GM23338 (cell line): ENCODE measurements at regions not wholly inside any gene's neighbourhood (a gene's known extent, or its start where the extent isn't known, plus 50 kb on each side); places are given as distances from the start of the nearest gene placed in this dataset.

Experiments used
- ATAC-seq: fragments of 200-7000 bp; cut with Tn5 transposase; 3 replicates; pipeline ENCODE4 v1.9.1; 2020
- DNase-seq: peaks from one replicate; pipeline ENCODE4 v3.0.0-alpha.2; 2015; ENCODE audit warnings: low spot score
- H2AFZ ChIP-seq: fragments of 200-600 bp; sonication (generic); 2 replicates; pipeline ENCODE4 v1.8.0; 2016; ENCODE audit warnings: antibody characterized with exemption, mild to moderate bottlenecking, moderate library complexity
- H3F3A ChIP-seq: fragments of 200-600 bp; sonication (generic); replicated peaks from 2 replicates; pipeline ENCODE4 v1.8.0; 2017; ENCODE audit warnings: antibody characterized with exemption, mixed run types, low read depth
- H3K27ac ChIP-seq: fragments of 200-600 bp; sonication (generic); 2 replicates; pipeline ENCODE4 v1.6.1; 2016; ENCODE audit warnings: low read depth
- H3K27me3 ChIP-seq: fragments of 200-600 bp; sonication (generic); 2 replicates; pipeline ENCODE4 v1.8.0; 2016; ENCODE audit warnings: mild to moderate bottlenecking, mixed run types, moderate library complexity; ENCODE audit not compliant: insufficient read depth
- H3K36me3 ChIP-seq: fragments of 200-600 bp; sonication (generic); 2 replicates; pipeline ENCODE4 v1.8.0; 2016; ENCODE audit warnings: mild to moderate bottlenecking; ENCODE audit not compliant: insufficient read depth
- H3K4me1 ChIP-seq: fragments of 200-600 bp; sonication (generic); 2 replicates; pipeline ENCODE4 v1.8.0; 2016; ENCODE audit warnings: mild to moderate bottlenecking, moderate library complexity; ENCODE audit not compliant: insufficient read depth
- H3K4me2 ChIP-seq: fragments of 200-600 bp; sonication (generic); 2 replicates; pipeline ENCODE4 v1.7.1; 2017; ENCODE audit warnings: mixed run types
- H3K4me3 ChIP-seq: fragments of 200-600 bp; sonication (generic); 2 replicates; pipeline ENCODE4 v1.6.1; 2016; ENCODE audit warnings: mixed run types
- H3K79me2 ChIP-seq: fragments of 200-600 bp; sonication (generic); replicated peaks from 2 replicates; pipeline ENCODE4 v1.8.0; 2017; ENCODE audit warnings: mild to moderate bottlenecking; ENCODE audit not compliant: insufficient read depth
- H3K9me2 ChIP-seq: fragments of 200-600 bp; sonication (generic); 2 replicates; pipeline ENCODE4 v1.8.0; 2017; ENCODE audit not compliant: insufficient read depth
- H4K20me1 ChIP-seq: fragments of 200-600 bp; sonication (generic); replicated peaks from 2 replicates; pipeline ENCODE4 v1.8.0; 2017; ENCODE audit warnings: mild to moderate bottlenecking; ENCODE audit not compliant: insufficient read depth
- H3K27ac Mint-ChIP-seq: 2 replicates; pipeline ENCODE4 v1.8.0; 2020; ENCODE audit warnings: inconsistent platforms, mild to moderate bottlenecking, moderate library complexity, mixed read lengths
- H3K27me3 Mint-ChIP-seq: 3 replicates; pipeline ENCODE4 v1.8.0; 2022; ENCODE audit warnings: low read depth, mild to moderate bottlenecking, moderate library complexity, mixed read lengths, inconsistent platforms; ENCODE audit not compliant: insufficient read depth, poor library complexity
- H3K36me3 Mint-ChIP-seq: 3 replicates; pipeline ENCODE4 v1.8.0; 2021; ENCODE audit warnings: low read depth, mild to moderate bottlenecking, inconsistent platforms, moderate library complexity, mixed read lengths
- H3K4me1 Mint-ChIP-seq: 3 replicates; pipeline ENCODE4 v1.8.0; 2020; ENCODE audit warnings: mild to moderate bottlenecking, inconsistent platforms, mixed read lengths
- H3K4me3 Mint-ChIP-seq: 3 replicates; pipeline ENCODE4 v1.8.0; 2021; ENCODE audit warnings: moderate library complexity, mild to moderate bottlenecking, inconsistent platforms, mixed read lengths
- H3K9me3 Mint-ChIP-seq: 3 replicates; pipeline ENCODE4 v1.8.0; 2020; ENCODE audit warnings: moderate library complexity, mild to moderate bottlenecking, inconsistent platforms, mixed read lengths
- CREB1 ChIP-seq: fragments of 250-450 bp; sonication (Bioruptor Pico); IDR thresholded peaks from 2 replicates; pipeline ENCODE4 v1.5.0; 2020; ENCODE audit warnings: low read depth, mild to moderate bottlenecking, moderate library complexity
- EZH2 ChIP-seq: fragments of 200-600 bp; sonication (generic); IDR thresholded peaks from one replicate; pipeline ENCODE4 v1.8.0; 2017; ENCODE audit warnings: antibody characterized with exemption, mild to moderate bottlenecking, low read depth; ENCODE audit not compliant: unreplicated experiment
- EZH2phosphoT487 ChIP-seq: fragments of 200-600 bp; sonication (generic); IDR thresholded peaks from one replicate; pipeline ENCODE4 v1.8.1; 2018; ENCODE audit warnings: antibody characterized with exemption; ENCODE audit not compliant: unreplicated experiment
- JUNB ChIP-seq: IDR thresholded peaks from one replicate; pipeline ENCODE4 v1.6.1; 2016; ENCODE audit warnings: antibody characterized with exemption; ENCODE audit not compliant: unreplicated experiment
- NANOG ChIP-seq: IDR thresholded peaks from 2 replicates; pipeline ENCODE4 v1.6.1; 2016; ENCODE audit warnings: antibody characterized with exemption, borderline replicate concordance
- STAT1 ChIP-seq: IDR thresholded peaks from one replicate; pipeline ENCODE4 v1.6.1; 2016; ENCODE audit warnings: antibody characterized with exemption; ENCODE audit not compliant: unreplicated experiment
- ZNF114 ChIP-seq: fragments of 250-450 bp; sonication (Bioruptor Pico); IDR thresholded peaks from 2 replicates; pipeline ENCODE4 v1.5.0; 2020; ENCODE audit warnings: mild to moderate bottlenecking, moderate library complexity
- ZNF331 ChIP-seq: fragments of 250-450 bp; sonication (Bioruptor Pico); IDR thresholded peaks from 2 replicates; pipeline ENCODE4 v1.5.0; 2020; ENCODE audit warnings: low read depth, mild to moderate bottlenecking, moderate library complexity
- TF ChIP-seq, protein P1 (sequence below): fragments of 250-450 bp; sonication (Bioruptor Pico); IDR thresholded peaks from 2 replicates; pipeline ENCODE4 v1.5.0; 2020; ENCODE audit warnings: mild to moderate bottlenecking, moderate library complexity
- TF ChIP-seq, protein P2 (sequence below), 2 experiments: fragments of 200-600 bp in 1 of 2; sonication (generic) in 1 of 2; conservative IDR thresholded peaks; 2 replicates each; pipeline versions ENCODE4 v1.5.1 to v1.6.1; 2016 to 2017; ENCODE audit warnings: antibody characterized with exemption in 2 of 2, low read depth in 2 of 2, mild to moderate bottlenecking in 2 of 2, moderate library complexity in 1 of 2
- TF ChIP-seq, protein P3 (sequence below): IDR thresholded peaks from one replicate; pipeline ENCODE4 v1.6.1; 2018; ENCODE audit warnings: antibody characterized with exemption; ENCODE audit not compliant: unreplicated experiment

DNA sequence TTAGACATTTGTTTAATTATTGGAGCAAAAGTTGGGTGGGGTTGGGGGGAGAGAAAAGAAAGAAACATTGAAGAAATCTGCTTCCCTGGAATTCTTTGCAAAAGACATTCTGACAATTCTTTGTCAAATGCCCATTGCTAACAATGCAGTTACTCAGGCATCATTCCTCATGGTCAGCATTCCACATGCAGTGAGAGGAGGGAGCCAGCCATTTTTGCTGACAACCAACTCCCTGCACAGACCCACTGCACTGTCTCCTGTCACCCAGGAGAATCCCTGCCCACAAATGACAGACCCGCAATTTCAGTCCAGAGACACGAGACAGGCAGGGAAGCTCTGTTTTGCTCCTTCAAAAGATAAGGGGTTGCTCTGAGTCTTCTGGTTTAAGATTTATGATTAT lies 985.1 kb upstream of the SLIT2 start:
- Histone ChIP-seq H3K4me1 (no peaks in the 10 kb centered on the region), H2AFZ (peak overlapping the region; percentile 84), H3K36me3 (no peaks in the 10 kb centered on the region), H4K20me1 (no peaks in the 10 kb centered on the region), H3F3A (no peaks in the 10 kb centered on the region), H3K4me2 (no peak overlapping the region), H3K79me2 (no peaks in the 10 kb centered on the region), H3K27ac (no peak overlapping the region), H3K4me3 (no peak overlapping the region), H3K27me3 (no peaks in the 10 kb centered on the region), H3K9me2 (no peaks in the 10 kb centered on the region; the same call in 1 of the 2 replicates)
- Mint-ChIP-seq H3K27me3 (no peaks in the 10 kb centered on the region), H3K4me1 (no peaks in the 10 kb centered on the region), H3K27ac (no peak overlapping the region), H3K36me3 (no peaks in the 10 kb centered on the region; the same call in 2 of the 3 replicates), H3K4me3 (no peak overlapping the region), H3K9me3 (peaks cover 3% of the 10 kb centered on the region; the same call in 1 of the 3 replicates)
- DNase-seq (peak; percentile 21), ATAC-seq (no peak)
- no peak for TF ChIP-seq ZNF331
- TF ChIP-seq, protein P1, sequence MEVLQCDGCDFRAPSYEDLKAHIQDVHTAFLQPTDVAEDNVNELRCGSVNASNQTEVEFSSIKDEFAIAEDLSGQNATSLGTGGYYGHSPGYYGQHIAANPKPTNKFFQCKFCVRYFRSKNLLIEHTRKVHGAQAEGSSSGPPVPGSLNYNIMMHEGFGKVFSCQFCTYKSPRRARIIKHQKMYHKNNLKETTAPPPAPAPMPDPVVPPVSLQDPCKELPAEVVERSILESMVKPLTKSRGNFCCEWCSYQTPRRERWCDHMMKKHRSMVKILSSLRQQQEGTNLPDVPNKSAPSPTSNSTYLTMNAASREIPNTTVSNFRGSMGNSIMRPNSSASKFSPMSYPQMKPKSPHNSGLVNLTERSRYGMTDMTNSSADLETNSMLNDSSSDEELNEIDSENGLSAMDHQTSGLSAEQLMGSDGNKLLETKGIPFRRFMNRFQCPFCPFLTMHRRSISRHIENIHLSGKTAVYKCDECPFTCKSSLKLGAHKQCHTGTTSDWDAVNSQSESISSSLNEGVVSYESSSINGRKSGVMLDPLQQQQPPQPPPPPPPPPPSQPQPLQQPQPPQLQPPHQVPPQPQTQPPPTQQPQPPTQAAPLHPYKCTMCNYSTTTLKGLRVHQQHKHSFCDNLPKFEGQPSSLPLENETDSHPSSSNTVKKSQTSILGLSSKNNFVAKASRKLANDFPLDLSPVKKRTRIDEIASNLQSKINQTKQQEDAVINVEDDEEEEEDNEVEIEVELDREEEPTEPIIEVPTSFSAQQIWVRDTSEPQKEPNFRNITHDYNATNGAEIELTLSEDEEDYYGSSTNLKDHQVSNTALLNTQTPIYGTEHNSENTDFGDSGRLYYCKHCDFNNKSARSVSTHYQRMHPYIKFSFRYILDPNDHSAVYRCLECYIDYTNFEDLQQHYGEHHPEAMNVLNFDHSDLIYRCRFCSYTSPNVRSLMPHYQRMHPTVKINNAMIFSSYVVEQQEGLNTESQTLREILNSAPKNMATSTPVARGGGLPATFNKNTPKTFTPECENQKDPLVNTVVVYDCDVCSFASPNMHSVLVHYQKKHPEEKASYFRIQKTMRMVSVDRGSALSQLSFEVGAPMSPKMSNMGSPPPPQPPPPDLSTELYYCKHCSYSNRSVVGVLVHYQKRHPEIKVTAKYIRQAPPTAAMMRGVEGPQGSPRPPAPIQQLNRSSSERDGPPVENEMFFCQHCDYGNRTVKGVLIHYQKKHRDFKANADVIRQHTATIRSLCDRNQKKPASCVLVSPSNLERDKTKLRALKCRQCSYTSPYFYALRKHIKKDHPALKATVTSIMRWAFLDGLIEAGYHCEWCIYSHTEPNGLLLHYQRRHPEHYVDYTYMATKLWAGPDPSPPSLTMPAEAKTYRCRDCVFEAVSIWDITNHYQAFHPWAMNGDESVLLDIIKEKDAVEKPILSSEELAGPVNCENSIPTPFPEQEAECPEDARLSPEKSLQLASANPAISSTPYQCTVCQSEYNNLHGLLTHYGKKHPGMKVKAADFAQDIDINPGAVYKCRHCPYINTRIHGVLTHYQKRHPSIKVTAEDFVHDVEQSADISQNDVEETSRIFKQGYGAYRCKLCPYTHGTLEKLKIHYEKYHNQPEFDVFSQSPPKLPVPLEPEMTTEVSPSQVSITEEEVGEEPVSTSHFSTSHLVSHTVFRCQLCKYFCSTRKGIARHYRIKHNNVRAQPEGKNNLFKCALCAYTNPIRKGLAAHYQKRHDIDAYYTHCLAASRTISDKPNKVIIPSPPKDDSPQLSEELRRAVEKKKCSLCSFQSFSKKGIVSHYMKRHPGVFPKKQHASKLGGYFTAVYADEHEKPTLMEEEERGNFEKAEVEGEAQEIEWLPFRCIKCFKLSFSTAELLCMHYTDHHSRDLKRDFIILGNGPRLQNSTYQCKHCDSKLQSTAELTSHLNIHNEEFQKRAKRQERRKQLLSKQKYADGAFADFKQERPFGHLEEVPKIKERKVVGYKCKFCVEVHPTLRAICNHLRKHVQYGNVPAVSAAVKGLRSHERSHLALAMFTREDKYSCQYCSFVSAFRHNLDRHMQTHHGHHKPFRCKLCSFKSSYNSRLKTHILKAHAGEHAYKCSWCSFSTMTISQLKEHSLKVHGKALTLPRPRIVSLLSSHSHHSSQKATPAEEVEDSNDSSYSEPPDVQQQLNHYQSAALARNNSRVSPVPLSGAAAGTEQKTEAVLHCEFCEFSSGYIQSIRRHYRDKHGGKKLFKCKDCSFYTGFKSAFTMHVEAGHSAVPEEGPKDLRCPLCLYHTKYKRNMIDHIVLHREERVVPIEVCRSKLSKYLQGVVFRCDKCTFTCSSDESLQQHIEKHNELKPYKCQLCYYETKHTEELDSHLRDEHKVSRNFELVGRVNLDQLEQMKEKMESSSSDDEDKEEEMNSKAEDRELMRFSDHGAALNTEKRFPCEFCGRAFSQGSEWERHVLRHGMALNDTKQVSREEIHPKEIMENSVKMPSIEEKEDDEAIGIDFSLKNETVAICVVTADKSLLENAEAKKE (CRISPR knock-in tag) = no peak

DNA sequence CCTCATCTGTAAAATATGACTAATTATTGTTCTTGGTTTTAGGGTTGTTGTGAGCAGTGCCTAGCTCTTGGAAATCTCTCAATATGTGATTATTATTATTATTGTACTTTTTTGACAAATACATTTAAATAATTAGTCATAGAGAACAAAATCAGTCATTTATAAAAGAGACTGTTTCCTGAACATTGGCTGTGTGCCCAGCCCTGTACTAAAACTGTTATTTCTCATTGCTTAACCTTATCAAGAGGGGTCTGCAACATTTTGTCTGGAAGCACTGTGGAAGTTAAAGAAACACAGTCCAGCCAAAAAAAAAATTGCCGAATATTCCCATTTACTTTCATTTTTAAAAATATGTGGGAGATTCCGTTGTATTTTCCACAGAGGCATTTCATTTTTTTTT lies 989.2 kb upstream of the SLIT2 start:
- DNase-seq = no peak
- Mint-ChIP-seq H3K27me3 (no peaks in the 10 kb centered on the region), H3K4me1 (no peaks in the 10 kb centered on the region), H3K4me3 (no peak overlapping the region), H3K27ac (no peak overlapping the region), H3K36me3 (peaks cover 3% of the 10 kb centered on the region; the same call in 1 of the 3 replicates), H3K9me3 (peaks cover 3% of the 10 kb centered on the region)
- no peak for ATAC-seq
- H2AFZ ChIP-seq = no peak overlapping the region
- H3K79me2 ChIP-seq = no peaks in the 10 kb centered on the region
- H3K4me3 ChIP-seq = no peak overlapping the region
- H3K36me3 ChIP-seq = no peaks in the 10 kb centered on the region
- no peak overlapping the region for H3K27ac ChIP-seq
- H3K4me1 ChIP-seq = no peaks in the 10 kb centered on the region
- H3K4me2 ChIP-seq = no peak overlapping the region
- H3F3A ChIP-seq = no peaks in the 10 kb centered on the region
- peaks cover 6% of the 10 kb centered on the region; the same call in 1 of the 2 replicates for H3K9me2 ChIP-seq
- no peaks in the 10 kb centered on the region for H4K20me1 ChIP-seq
- H3K27me3 ChIP-seq = no peaks in the 10 kb centered on the region
- TF ChIP-seq EZH2phosphoT487 (no peak), EZH2 (no peak), NANOG (no peak), ZNF331 (no peak), STAT1 (no peak), JUNB (no peak), CREB1 (CRISPR knock-in tag) (no peak), ZNF114 (no peak)
- TF ChIP-seq, protein P2, sequence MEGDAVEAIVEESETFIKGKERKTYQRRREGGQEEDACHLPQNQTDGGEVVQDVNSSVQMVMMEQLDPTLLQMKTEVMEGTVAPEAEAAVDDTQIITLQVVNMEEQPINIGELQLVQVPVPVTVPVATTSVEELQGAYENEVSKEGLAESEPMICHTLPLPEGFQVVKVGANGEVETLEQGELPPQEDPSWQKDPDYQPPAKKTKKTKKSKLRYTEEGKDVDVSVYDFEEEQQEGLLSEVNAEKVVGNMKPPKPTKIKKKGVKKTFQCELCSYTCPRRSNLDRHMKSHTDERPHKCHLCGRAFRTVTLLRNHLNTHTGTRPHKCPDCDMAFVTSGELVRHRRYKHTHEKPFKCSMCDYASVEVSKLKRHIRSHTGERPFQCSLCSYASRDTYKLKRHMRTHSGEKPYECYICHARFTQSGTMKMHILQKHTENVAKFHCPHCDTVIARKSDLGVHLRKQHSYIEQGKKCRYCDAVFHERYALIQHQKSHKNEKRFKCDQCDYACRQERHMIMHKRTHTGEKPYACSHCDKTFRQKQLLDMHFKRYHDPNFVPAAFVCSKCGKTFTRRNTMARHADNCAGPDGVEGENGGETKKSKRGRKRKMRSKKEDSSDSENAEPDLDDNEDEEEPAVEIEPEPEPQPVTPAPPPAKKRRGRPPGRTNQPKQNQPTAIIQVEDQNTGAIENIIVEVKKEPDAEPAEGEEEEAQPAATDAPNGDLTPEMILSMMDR (conservative IDR thresholded peaks at IDR 0.05; ENCODE audit: low read depth in 2 of 2) = no peak
- TF ChIP-seq, protein P3, sequence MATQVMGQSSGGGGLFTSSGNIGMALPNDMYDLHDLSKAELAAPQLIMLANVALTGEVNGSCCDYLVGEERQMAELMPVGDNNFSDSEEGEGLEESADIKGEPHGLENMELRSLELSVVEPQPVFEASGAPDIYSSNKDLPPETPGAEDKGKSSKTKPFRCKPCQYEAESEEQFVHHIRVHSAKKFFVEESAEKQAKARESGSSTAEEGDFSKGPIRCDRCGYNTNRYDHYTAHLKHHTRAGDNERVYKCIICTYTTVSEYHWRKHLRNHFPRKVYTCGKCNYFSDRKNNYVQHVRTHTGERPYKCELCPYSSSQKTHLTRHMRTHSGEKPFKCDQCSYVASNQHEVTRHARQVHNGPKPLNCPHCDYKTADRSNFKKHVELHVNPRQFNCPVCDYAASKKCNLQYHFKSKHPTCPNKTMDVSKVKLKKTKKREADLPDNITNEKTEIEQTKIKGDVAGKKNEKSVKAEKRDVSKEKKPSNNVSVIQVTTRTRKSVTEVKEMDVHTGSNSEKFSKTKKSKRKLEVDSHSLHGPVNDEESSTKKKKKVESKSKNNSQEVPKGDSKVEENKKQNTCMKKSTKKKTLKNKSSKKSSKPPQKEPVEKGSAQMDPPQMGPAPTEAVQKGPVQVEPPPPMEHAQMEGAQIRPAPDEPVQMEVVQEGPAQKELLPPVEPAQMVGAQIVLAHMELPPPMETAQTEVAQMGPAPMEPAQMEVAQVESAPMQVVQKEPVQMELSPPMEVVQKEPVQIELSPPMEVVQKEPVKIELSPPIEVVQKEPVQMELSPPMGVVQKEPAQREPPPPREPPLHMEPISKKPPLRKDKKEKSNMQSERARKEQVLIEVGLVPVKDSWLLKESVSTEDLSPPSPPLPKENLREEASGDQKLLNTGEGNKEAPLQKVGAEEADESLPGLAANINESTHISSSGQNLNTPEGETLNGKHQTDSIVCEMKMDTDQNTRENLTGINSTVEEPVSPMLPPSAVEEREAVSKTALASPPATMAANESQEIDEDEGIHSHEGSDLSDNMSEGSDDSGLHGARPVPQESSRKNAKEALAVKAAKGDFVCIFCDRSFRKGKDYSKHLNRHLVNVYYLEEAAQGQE = no peak
